IMR-90 (cell line): ENCODE measurements at regions not wholly inside any gene's neighbourhood (a gene's known extent, or its start where the extent isn't known, plus 50 kb on each side); places are given as distances from the start of the nearest gene placed in this dataset.

Experiments
- ATAC-seq: fragments of 200-7000 bp; cut with Tn5 transposase; 2 replicates; pipeline ENCODE4 v1.9.1; 2020; ENCODE audit warnings: low read depth, mild to moderate bottlenecking, moderate library complexity
- BruUV-seq: library from RNA; stranded (reverse); fragments of 400-500 nt; replicated peaks from 2 replicates; lab custom pipeline; 2021; lab: Mats Ljungman, UMichigan
- CTCF ChIA-PET: fragments of 300-600 bp; formaldehyde crosslinking; extraction: SDS; loops from one replicate; lab custom pipeline; 2021; ENCODE audit warnings: antibody characterized with exemption; lab: Yijun Ruan, JAX
- POLR2A ChIA-PET: fragments of 300-600 bp; sonication (Branson Sonifier 250); formaldehyde crosslinking; loops from one replicate; lab custom pipeline; 2022; ENCODE audit warnings: antibody characterized with exemption; ENCODE audit not compliant: unreplicated experiment; lab: Charles Lee
- DNase-seq: peaks from one replicate; pipeline ENCODE4 v3.0.0; 2013
- H2AFZ ChIP-seq: replicated peaks from 2 replicates; pipeline ENCODE3; 2013; ENCODE audit warnings: low read length, mild to moderate bottlenecking; ENCODE audit not compliant: poor library complexity
- H2AK5ac ChIP-seq: 2 replicates; pipeline ENCODE4 v1.6.1; 2013; ENCODE audit warnings: low read depth, low read length, inconsistent platforms
- H2AK9ac ChIP-seq: replicated peaks from 2 replicates; pipeline ENCODE3; 2013; ENCODE audit warnings: mild to moderate bottlenecking, low read depth, low read length, moderate library complexity; ENCODE audit not compliant: poor library complexity
- H2BK120ac ChIP-seq: 2 replicates; pipeline ENCODE4 v1.6.1; 2013; ENCODE audit warnings: low read depth, low read length, inconsistent platforms
- H2BK15ac ChIP-seq: 3 replicates; pipeline ENCODE4 v1.6.1; 2013; ENCODE audit warnings: low read depth, low read length, inconsistent platforms
- H2BK20ac ChIP-seq: 2 replicates; pipeline ENCODE4 v1.6.1; 2013; ENCODE audit warnings: low read depth, mild to moderate bottlenecking, inconsistent platforms, low read length, moderate library complexity
- H2BK5ac ChIP-seq: 2 replicates; pipeline ENCODE4 v1.6.1; 2013; ENCODE audit warnings: mild to moderate bottlenecking, low read depth, low read length, inconsistent platforms; ENCODE audit not compliant: poor library complexity, severe bottlenecking
- H3K14ac ChIP-seq: replicated peaks from 2 replicates; pipeline ENCODE4 v1.6.1; 2013; ENCODE audit warnings: low read depth, low read length, inconsistent platforms
- H3K18ac ChIP-seq: 2 replicates; pipeline ENCODE4 v1.6.1; 2013; ENCODE audit warnings: low read depth, low read length, control low read depth
- H3K23ac ChIP-seq: 2 replicates; pipeline ENCODE4 v1.6.1; 2013; ENCODE audit warnings: low read depth, low read length, inconsistent platforms
- H3K27ac ChIP-seq: 2 replicates; pipeline ENCODE4 v1.5.1; 2013; ENCODE audit warnings: mild to moderate bottlenecking, control low read depth, low read length; ENCODE audit not compliant: insufficient read depth
- H3K27me3 ChIP-seq: 2 replicates; pipeline ENCODE4 v1.6.1; 2013; ENCODE audit warnings: low read length; ENCODE audit not compliant: control insufficient read depth, insufficient read depth
- H3K36me3 ChIP-seq: 2 replicates; pipeline ENCODE4 v1.6.1; 2013; ENCODE audit warnings: low read length, mixed read lengths; ENCODE audit not compliant: control insufficient read depth, insufficient read depth
- H3K4ac ChIP-seq: 2 replicates; pipeline ENCODE4 v1.6.1; 2013; ENCODE audit warnings: low read depth, low read length, inconsistent platforms
- H3K4me1 ChIP-seq: 2 replicates; pipeline ENCODE4 v1.6.1; 2013; ENCODE audit warnings: low read length, mixed read lengths; ENCODE audit not compliant: control insufficient read depth, insufficient read depth
- H3K4me2 ChIP-seq: 2 replicates; pipeline ENCODE4 v1.6.1; 2013; ENCODE audit warnings: low read depth, mild to moderate bottlenecking, control low read depth, low read length, moderate library complexity
- H3K4me3 ChIP-seq: 2 replicates; pipeline ENCODE4 v1.5.1; 2013; ENCODE audit warnings: low read depth, mild to moderate bottlenecking, control low read depth, low read length, moderate library complexity; ENCODE audit not compliant: insufficient read depth
- H3K56ac ChIP-seq: 2 replicates; pipeline ENCODE4 v1.6.1; 2013; ENCODE audit warnings: low read length, inconsistent platforms; ENCODE audit not compliant: insufficient read depth; ENCODE audit errors: extremely low read depth
- H3K79me1 ChIP-seq, 2 experiments: 2 replicates each; pipeline ENCODE4 v1.6.1; 2013; ENCODE audit warnings: low read length in 2 of 2, inconsistent platforms in 1 of 2, low read depth in 1 of 2
- H3K9ac ChIP-seq: 2 replicates; pipeline ENCODE4 v1.6.1; 2013; ENCODE audit warnings: low read depth, low read length, control low read depth
- H3K9me1 ChIP-seq: 2 replicates; pipeline ENCODE4 v1.6.1; 2013; ENCODE audit warnings: low read length, inconsistent platforms; ENCODE audit not compliant: insufficient read depth
- H3K9me3 ChIP-seq: 2 replicates; pipeline ENCODE4 v1.6.1; 2013; ENCODE audit warnings: low read length; ENCODE audit not compliant: control insufficient read depth, insufficient read depth
- H4K20me1 ChIP-seq: 2 replicates; pipeline ENCODE4 v1.6.1; 2013; ENCODE audit warnings: low read length, inconsistent platforms; ENCODE audit not compliant: insufficient read depth
- H4K5ac ChIP-seq: 2 replicates; pipeline ENCODE4 v1.6.1; 2013; ENCODE audit warnings: mild to moderate bottlenecking, low read depth, low read length, control low read depth
- H4K8ac ChIP-seq, 2 experiments: 2 replicates each; pipeline ENCODE4 v1.6.1; 2013; ENCODE audit warnings: low read depth in 2 of 2, low read length in 2 of 2, control low read depth in 1 of 2, inconsistent platforms in 1 of 2
- H4K91ac ChIP-seq: 2 replicates; pipeline ENCODE4 v1.6.1; 2013; ENCODE audit warnings: low read depth, low read length, inconsistent platforms; ENCODE audit not compliant: insufficient read depth
- CEBPB ChIP-seq: IDR thresholded peaks from 2 replicates; pipeline ENCODE4 v1.6.1; 2012; ENCODE audit warnings: low read depth, low read length, improper control_type of control experiment
- ELK1 ChIP-seq: fragments of 150-350 bp; IDR thresholded peaks from 2 replicates; pipeline ENCODE4 v1.6.1; 2016; ENCODE audit warnings: low read depth, mild to moderate bottlenecking, low read length, moderate library complexity, borderline replicate concordance
- MAFK ChIP-seq: IDR thresholded peaks from 2 replicates; pipeline ENCODE4 v1.6.1; 2012; ENCODE audit warnings: low read depth, low read length, improper control_type of control experiment
- POLR2A ChIP-seq: IDR thresholded peaks from 2 replicates; pipeline ENCODE4 v1.6.1; 2012; ENCODE audit warnings: mild to moderate bottlenecking, low read depth, low read length
- WGBS, 2 experiments: methylation state at CpG; one replicate each; pipeline versions ENCODE4 v1.1.5 to v1.1.7; 2013; ENCODE audit warnings: missing lambda C conversion rate in 2 of 2; ENCODE audit not compliant: insufficient read length in 1 of 2; ENCODE audit errors: extremely low coverage in 2 of 2; 5-methylcytosine and 5-hydroxymethylcytosine counted together
- dilution Hi-C: fragments of 300-500 bp; cut with HindIII; formaldehyde crosslinking; loops from one replicate; pipeline ENCODE4 v1.14.3; 2018; ENCODE audit warnings: low sequenced_read_pairs; ENCODE audit not compliant: unreplicated experiment
- in situ Hi-C: fragments of 300-500 bp; cut with MboI; formaldehyde crosslinking; loops from 3 replicates; pipeline ENCODE4 v1.14.3; 2019; ENCODE audit warnings: low sequenced_read_pairs, inconsistent platforms, mixed read lengths
- intact Hi-C: fragments of 100-400 bp; cut with micrococcal nuclease; formaldehyde crosslinking; loops from 2 replicates; pipeline ENCODE4 v1.10.0; 2022

- TF ChIP-seq ELK1 = no peak
Observed at GRCh38 chr2:120560330-120560729, 175.3 kb upstream of the GLI2 start (continued).

- CTCF ChIA-PET = no interaction called here
- no TSS peak for BruUV-seq
- Histone ChIP-seq H3K4me3 (no peak overlapping the region), H3K56ac (no peak overlapping the region), H2BK5ac (no peak overlapping the region), H2AK9ac (peak overlapping the region; percentile 52), H3K14ac (peak overlapping the region; percentile 57), H4K91ac (peak overlapping the region; percentile 99), H3K9me3 (no peaks in the 10 kb centered on the region), H3K18ac (0 out of 2 replicates have a peak overlapping the region, but pooled peaks have one; percentile 29), H2BK20ac (peak overlapping the region; percentile 66; the same call in 1 of the 2 replicates), H4K5ac (no peak overlapping the region), H2AFZ (peak overlapping the region; percentile 40), H3K27ac (no peak overlapping the region), H4K8ac (peak overlapping the region; percentile 9 to 33; a peak in 1 of 4 replicates), H2BK120ac (peak overlapping the region; percentile 97), H2AK5ac (peak overlapping the region; percentile 99), H3K36me3 (no peaks in the 10 kb centered on the region), H3K4me2 (no peak overlapping the region), H3K4me1 (peaks cover 36% of the 10 kb centered on the region), H3K4ac (peak overlapping the region; percentile 96), H3K79me1 (no peaks in the 10 kb centered on the region), H2BK15ac (peak overlapping the region; percentile 97; the same call in 2 of the 3 replicates), H3K9me1 (peaks cover 26% of the 10 kb centered on the region), H3K9ac (no peak overlapping the region), H4K20me1 (no peaks in the 10 kb centered on the region), H3K23ac (0 out of 2 replicates have a peak overlapping the region, but pooled peaks have one; percentile 24), H3K27me3 (no peaks in the 10 kb centered on the region)
- TF ChIP-seq CEBPB = no peak
- TF ChIP-seq MAFK = no peak
- no peak for TF ChIP-seq POLR2A
- no CpG with 5 or more reads among the region's 11 CpGs for WGBS, 2 experiments
- no peak for ATAC-seq
- no peak for DNase-seq
- dilution Hi-C loops = no loop called here
- intact Hi-C loops = no loop called here
- in situ Hi-C loops = no loop called here
- POLR2A ChIA-PET = no interaction called here
Observed at GRCh38 chr2:120561379-120562035, 174.2 kb upstream of the GLI2 start.
